ENCODE measurements at regions not wholly inside any gene's neighbourhood (a gene's known extent, or its start where the extent isn't known, plus 50 kb on each side); places are given as distances from the start of the nearest gene placed in this dataset.

- no peak for TF ChIP-seq CTCF (IDR thresholded peaks at IDR 0.05)
- TF ChIP-seq POLR2AphosphoS5 (IDR thresholded peaks at IDR 0.05) = no peak
These were observed 1257.1 kb downstream of the NSUN3 start for GRCh38 chr3:95319921-95320494.
